HFFc6 (cell line): ENCODE measurements at regions not wholly inside any gene's neighbourhood (a gene's known extent, or its start where the extent isn't known, plus 50 kb on each side); places are given as distances from the start of the nearest gene placed in this dataset.

Experiments used
- DNase-seq: peaks from one replicate; pipeline ENCODE4 v3.0.0-alpha.2; 2018
- H3K27ac Mint-ChIP-seq: 2 replicates; pipeline ENCODE4 v1.8.0; 2020; ENCODE audit warnings: mild to moderate bottlenecking, mixed read lengths
- H3K27me3 Mint-ChIP-seq: 2 replicates; pipeline ENCODE4 v1.8.0; 2021; ENCODE audit warnings: mild to moderate bottlenecking, moderate library complexity, mixed read lengths; ENCODE audit not compliant: insufficient read depth
- H3K36me3 Mint-ChIP-seq: 2 replicates; pipeline ENCODE4 v1.8.0; 2021; ENCODE audit warnings: low read depth, mixed read lengths
- H3K4me1 Mint-ChIP-seq: 2 replicates; pipeline ENCODE4 v1.8.0; 2020; ENCODE audit warnings: low read depth, mixed read lengths
- H3K4me3 Mint-ChIP-seq: 2 replicates; pipeline ENCODE4 v1.8.0; 2020; ENCODE audit warnings: mild to moderate bottlenecking, moderate library complexity, mixed read lengths
- H3K9me3 Mint-ChIP-seq: 2 replicates; pipeline ENCODE4 v1.8.0; 2020; ENCODE audit warnings: mild to moderate bottlenecking, mixed read lengths
- CTCF ChIP-seq: fragments of 200-600 bp; sonication (generic); IDR thresholded peaks from 2 replicates; pipeline ENCODE4 v1.5.0; 2021; ENCODE audit warnings: antibody characterized with exemption, mild to moderate bottlenecking

- TF ChIP-seq CTCF = no peak
- no peak for DNase-seq
- Mint-ChIP-seq H3K4me3 (no peak overlapping the region), H3K27ac (no peak overlapping the region), H3K9me3 (no peaks in the 10 kb centered on the region), H3K4me1 (peaks cover 15% of the 10 kb centered on the region), H3K36me3 (no peaks in the 10 kb centered on the region), H3K27me3 (no peaks in the 10 kb centered on the region)
Observed at GRCh38 chr2:146633159-146633558, 1211.7 kb upstream of the ACVR2A start.

GRCh38 chr2:146632707-146633106, 1212.1 kb upstream of the ACVR2A start:
- DNase-seq = no peak
- H3K4me1 Mint-ChIP-seq = peaks cover 15% of the 10 kb centered on the region
- H3K4me3 Mint-ChIP-seq = no peak overlapping the region
- H3K9me3 Mint-ChIP-seq = no peaks in the 10 kb centered on the region
- no peaks in the 10 kb centered on the region for H3K36me3 Mint-ChIP-seq
- no peak overlapping the region for H3K27ac Mint-ChIP-seq
- H3K27me3 Mint-ChIP-seq = no peaks in the 10 kb centered on the region
- TF ChIP-seq CTCF = no peak

GRCh38 chr2:146624430-146625160, 1220.2 kb upstream of the ACVR2A start:
- no peaks in the 10 kb centered on the region for H3K36me3 Mint-ChIP-seq
- H3K9me3 Mint-ChIP-seq = no peaks in the 10 kb centered on the region
- H3K27me3 Mint-ChIP-seq = no peaks in the 10 kb centered on the region
- no peak overlapping the region for H3K4me3 Mint-ChIP-seq
- no peak for TF ChIP-seq CTCF
- DNase-seq = no peak
- no peak overlapping the region for H3K27ac Mint-ChIP-seq
- no peaks in the 10 kb centered on the region; the same call in 1 of the 2 replicates for H3K4me1 Mint-ChIP-seq

GRCh38 chr2:146623771-146624170, 1221.1 kb upstream of the ACVR2A start:
- DNase-seq = peak; percentile 16
- no peak for TF ChIP-seq CTCF
- no peak overlapping the region; the same call in 1 of the 2 replicates for H3K27ac Mint-ChIP-seq

GRCh38 chr2:146621656-146622055, 1223.2 kb upstream of the ACVR2A start:
- Mint-ChIP-seq H3K9me3 (peaks cover 12% of the 10 kb centered on the region), H3K4me1 (no peaks in the 10 kb centered on the region; the same call in 1 of the 2 replicates), H3K27ac (no peak overlapping the region), H3K27me3 (no peaks in the 10 kb centered on the region), H3K36me3 (0 out of 2 replicates have a peak, but pooled peaks cover 5% of the 10 kb centered on the region), H3K4me3 (no peak overlapping the region)
- DNase-seq = no peak
- TF ChIP-seq CTCF = no peak

More at GRCh38 chr2:146623771-146624170, 1221.1 kb upstream of the ACVR2A start:
- no peaks in the 10 kb centered on the region for H3K27me3 Mint-ChIP-seq
- no peaks in the 10 kb centered on the region for H3K9me3 Mint-ChIP-seq
- no peak overlapping the region for H3K4me3 Mint-ChIP-seq
- no peaks in the 10 kb centered on the region; the same call in 1 of the 2 replicates for H3K4me1 Mint-ChIP-seq
- no peaks in the 10 kb centered on the region for H3K36me3 Mint-ChIP-seq
